Endothelial cell of umbilical vein (primary cell): ENCODE measurements at regions not wholly inside any gene's neighbourhood (a gene's known extent, or its start where the extent isn't known, plus 50 kb on each side); places are given as distances from the start of the nearest gene placed in this dataset.

Experiments used
- CTCF ChIP-seq, 2 donors: IDR thresholded peaks; 1 replicate in 1 of 2; 2 replicates in 1 of 2; pipeline ENCODE4 v1.5.1; 2011; ENCODE audit warnings: low read length in 2 of 2, mild to moderate bottlenecking in 2 of 2, moderate library complexity in 2 of 2, control low read depth in 1 of 2, inconsistent platforms in 1 of 2, low read depth in 1 of 2; ENCODE audit not compliant: insufficient read depth in 1 of 2; ENCODE audit errors: extremely low read depth in 1 of 2
- EZH2 ChIP-seq: IDR thresholded peaks from 2 replicates; pipeline ENCODE4 v1.6.1; 2012; ENCODE audit warnings: borderline replicate concordance, low read depth, mild to moderate bottlenecking, moderate library complexity, low read length, inconsistent platforms; ENCODE audit not compliant: severe bottlenecking
- JUN ChIP-seq: IDR thresholded peaks from 2 replicates; pipeline ENCODE4 v1.6.1; 2011; ENCODE audit warnings: borderline replicate concordance, low read depth; ENCODE audit not compliant: insufficient read length, insufficient read depth
- MAX ChIP-seq: IDR thresholded peaks from 2 replicates; pipeline ENCODE4 v1.6.1; 2011; ENCODE audit not compliant: insufficient read depth, insufficient read length
- POLR2A ChIP-seq: IDR thresholded peaks from 2 replicates; pipeline ENCODE4 v1.6.1; 2012; ENCODE audit warnings: low read depth, mild to moderate bottlenecking, control low read depth, low read length
- POLR2AphosphoS5 ChIP-seq: IDR thresholded peaks from 2 replicates; pipeline ENCODE4 v1.6.1; 2012; ENCODE audit warnings: low read depth, mild to moderate bottlenecking, control low read depth, low read length, moderate library complexity; ENCODE audit not compliant: insufficient read depth

- TF ChIP-seq POLR2A (no peak), CTCF (IDR thresholded peaks at IDR 0.05; ENCODE audit: extremely low read depth in 1 of 2, insufficient read depth in 1 of 2, low read depth in 1 of 2, low read length in 2 of 2) (no peak), POLR2AphosphoS5 (no peak), JUN (no peak), MAX (no peak), EZH2 (no peak)
Measured at GRCh38 chr2:16744521-16744920, 78.9 kb upstream of the CYRIA start.
